OCI-LY7 (cell line): ENCODE measurements at regions not wholly inside any gene's neighbourhood (a gene's known extent, or its start where the extent isn't known, plus 50 kb on each side); places are given as distances from the start of the nearest gene placed in this dataset.

Experiments
- BruUV-seq: library from RNA; stranded (reverse); fragments of 400-500 nt; replicated peaks from 2 replicates; lab custom pipeline; 2021; lab: Mats Ljungman, UMichigan
- CTCF ChIA-PET: fragments of 300-600 bp; sonication (Branson Sonifier 250); formaldehyde crosslinking; loops from one replicate; lab custom pipeline; 2022; ENCODE audit warnings: antibody characterized with exemption; ENCODE audit not compliant: unreplicated experiment; lab: Charles Lee
- POLR2A ChIA-PET: fragments of 300-600 bp; sonication (Branson Sonifier 250); formaldehyde crosslinking; loops from one replicate; lab custom pipeline; 2022; ENCODE audit warnings: antibody characterized with exemption; lab: Charles Lee
- DNase-seq: peaks from one replicate; pipeline ENCODE4 v3.0.0-alpha.2; 2015; ENCODE audit warnings: low spot score
- H2AFZ ChIP-seq: fragments of 200-600 bp; sonication (generic), shearing (Covaris generic); 2 replicates; pipeline ENCODE4 v1.6.1; 2014; ENCODE audit warnings: mild to moderate bottlenecking, antibody characterized with exemption, low read length, moderate library complexity
- H3K27ac ChIP-seq: fragments of 200-600 bp; sonication (generic); 2 replicates; pipeline ENCODE4 v1.5.1; 2014; ENCODE audit warnings: mixed run types, low read depth, mild to moderate bottlenecking, moderate library complexity, low read length, inconsistent platforms; ENCODE audit not compliant: poor library complexity, severe bottlenecking
- H3K36me3 ChIP-seq: fragments of 200-600 bp; sonication (generic); 2 replicates; pipeline ENCODE4 v1.6.1; 2014; ENCODE audit warnings: mild to moderate bottlenecking, antibody characterized with exemption, low read length, moderate library complexity, mixed read lengths; ENCODE audit not compliant: insufficient read depth
- H3K4me1 ChIP-seq: fragments of 200-600 bp; sonication (generic); 2 replicates; pipeline ENCODE4 v1.5.1; 2014; ENCODE audit warnings: mild to moderate bottlenecking, low read length; ENCODE audit not compliant: insufficient read depth, poor library complexity, severe bottlenecking
- H3K4me2 ChIP-seq: fragments of 200-600 bp; sonication (generic); 2 replicates; pipeline ENCODE4 v1.6.1; 2014; ENCODE audit warnings: mild to moderate bottlenecking, low read length
- H3K4me3 ChIP-seq: fragments of 200-600 bp; sonication (generic); 2 replicates; pipeline ENCODE4 v1.5.1; 2014; ENCODE audit warnings: mild to moderate bottlenecking, low read depth, low read length; ENCODE audit not compliant: poor library complexity, severe bottlenecking
- H3K79me2 ChIP-seq: fragments of 200-600 bp; sonication (generic); 2 replicates; pipeline ENCODE4 v1.6.1; 2016; ENCODE audit warnings: low read depth, mild to moderate bottlenecking, low read length, moderate library complexity, mixed read lengths; ENCODE audit not compliant: insufficient read depth
- H3K9me2 ChIP-seq: fragments of 200-600 bp; sonication (generic); 2 replicates; pipeline ENCODE4 v1.6.1; 2016; ENCODE audit warnings: mild to moderate bottlenecking, low read length, mixed read lengths; ENCODE audit not compliant: insufficient read depth
- H3K9me3 ChIP-seq: fragments of 200-600 bp; sonication (generic); 2 replicates; pipeline ENCODE4 v1.6.1; 2014; ENCODE audit warnings: mild to moderate bottlenecking, mixed run types, low read length, mixed read lengths
- H4K20me1 ChIP-seq: fragments of 200-600 bp; sonication (generic); 2 replicates; pipeline ENCODE4 v1.6.1; 2014; ENCODE audit warnings: mild to moderate bottlenecking, antibody characterized with exemption, low read length, moderate library complexity, mixed read lengths; ENCODE audit not compliant: insufficient read depth
- EZH2phosphoT487 ChIP-seq: fragments of 200-600 bp; sonication (generic); IDR thresholded peaks from 2 replicates; pipeline ENCODE4 v1.6.1; 2018; ENCODE audit warnings: low read depth, borderline replicate concordance, mild to moderate bottlenecking, mixed run types, antibody characterized with exemption, low read length, moderate library complexity, mixed read lengths
- intact Hi-C: fragments of 100-400 bp; cut with micrococcal nuclease; formaldehyde crosslinking; loops from one replicate; pipeline ENCODE4 v1.10.0; 2022; ENCODE audit not compliant: unreplicated experiment
- TF ChIP-seq, protein P1 (sequence below): fragments of 200-600 bp; sonication (generic); conservative IDR thresholded peaks from 2 replicates; pipeline ENCODE4 v1.5.1; 2014; ENCODE audit warnings: mild to moderate bottlenecking, antibody characterized with exemption, low read length, moderate library complexity, mixed read lengths

DNA sequence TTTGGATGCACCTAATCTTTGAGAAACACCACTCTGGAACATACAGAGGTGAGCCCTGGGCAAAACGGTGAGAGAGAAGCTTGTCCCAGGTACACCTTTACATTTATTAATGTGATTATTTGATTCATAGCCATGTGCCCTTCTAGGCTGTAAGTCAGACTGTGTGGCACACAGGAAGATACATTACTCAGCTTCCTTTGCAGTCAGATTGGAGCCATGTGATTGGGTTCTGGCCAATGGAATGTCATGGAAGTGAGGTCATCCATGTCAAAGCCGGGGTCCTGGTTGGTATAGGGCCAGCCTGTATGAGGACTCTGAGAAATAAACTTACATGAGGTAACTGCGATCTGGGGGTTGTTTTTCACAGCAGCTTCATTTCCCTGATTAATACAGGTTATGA lies 106.8 kb upstream of the CD180 start:
- ChIA-PET CTCF (no interaction called here), POLR2A (no interaction called here)
- H3K4me3 ChIP-seq = no peak overlapping the region
- TF ChIP-seq, protein P1, sequence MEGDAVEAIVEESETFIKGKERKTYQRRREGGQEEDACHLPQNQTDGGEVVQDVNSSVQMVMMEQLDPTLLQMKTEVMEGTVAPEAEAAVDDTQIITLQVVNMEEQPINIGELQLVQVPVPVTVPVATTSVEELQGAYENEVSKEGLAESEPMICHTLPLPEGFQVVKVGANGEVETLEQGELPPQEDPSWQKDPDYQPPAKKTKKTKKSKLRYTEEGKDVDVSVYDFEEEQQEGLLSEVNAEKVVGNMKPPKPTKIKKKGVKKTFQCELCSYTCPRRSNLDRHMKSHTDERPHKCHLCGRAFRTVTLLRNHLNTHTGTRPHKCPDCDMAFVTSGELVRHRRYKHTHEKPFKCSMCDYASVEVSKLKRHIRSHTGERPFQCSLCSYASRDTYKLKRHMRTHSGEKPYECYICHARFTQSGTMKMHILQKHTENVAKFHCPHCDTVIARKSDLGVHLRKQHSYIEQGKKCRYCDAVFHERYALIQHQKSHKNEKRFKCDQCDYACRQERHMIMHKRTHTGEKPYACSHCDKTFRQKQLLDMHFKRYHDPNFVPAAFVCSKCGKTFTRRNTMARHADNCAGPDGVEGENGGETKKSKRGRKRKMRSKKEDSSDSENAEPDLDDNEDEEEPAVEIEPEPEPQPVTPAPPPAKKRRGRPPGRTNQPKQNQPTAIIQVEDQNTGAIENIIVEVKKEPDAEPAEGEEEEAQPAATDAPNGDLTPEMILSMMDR = no peak
- no peak for TF ChIP-seq EZH2phosphoT487
- no peak for DNase-seq
- H2AFZ ChIP-seq = no peak overlapping the region
- no peaks in the 10 kb centered on the region for H3K36me3 ChIP-seq
- H3K9me2 ChIP-seq = no peaks in the 10 kb centered on the region
- no peaks in the 10 kb centered on the region for H4K20me1 ChIP-seq
- H3K27ac ChIP-seq = no peak overlapping the region
- no peaks in the 10 kb centered on the region for H3K79me2 ChIP-seq
- intact Hi-C loops = no loop called here
- no TSS peak for BruUV-seq
- H3K4me1 ChIP-seq = no peaks in the 10 kb centered on the region
- no peaks in the 10 kb centered on the region for H3K9me3 ChIP-seq
- H3K4me2 ChIP-seq = no peak overlapping the region

DNA sequence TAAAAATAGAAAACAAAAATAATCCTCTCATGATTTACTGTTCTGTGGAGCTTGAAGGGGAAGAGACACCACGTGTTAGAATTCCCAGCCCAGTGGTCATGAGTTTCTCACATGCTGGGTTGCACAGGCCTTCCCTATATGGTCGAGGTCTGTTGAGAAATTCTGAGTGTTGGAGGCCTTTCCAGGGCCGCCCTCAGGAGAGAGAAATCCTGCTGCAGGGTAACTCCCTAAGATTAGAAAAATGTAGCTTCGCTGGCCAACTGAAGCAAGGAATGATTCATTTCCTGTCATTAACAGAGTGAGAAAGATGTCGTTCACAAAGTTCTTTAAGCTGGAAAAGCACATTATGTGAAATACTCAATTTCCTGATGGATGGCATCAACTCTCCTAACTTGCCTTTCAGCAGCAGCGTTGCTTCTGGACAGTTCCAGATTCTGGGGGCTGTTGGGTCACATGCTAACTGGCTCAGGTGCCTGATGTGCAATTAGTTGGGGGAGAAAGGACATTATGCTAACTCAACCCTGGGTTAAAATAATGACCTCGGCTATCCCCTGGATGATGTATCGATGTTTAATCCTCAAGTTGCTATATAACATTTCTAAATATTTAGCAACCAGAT lies 104.8 kb upstream of the CD180 start:
- POLR2A ChIA-PET = interaction anchor here (0.6 to 1.1 kb wide), 3 partner anchors 13 to 904 kb away, joined by 3 to 6 read pairs (median 4); no protein-coding TSS in a partner anchor
- Histone ChIP-seq H3K9me3 (no peaks in the 10 kb centered on the region), H3K27ac (no peak overlapping the region), H3K79me2 (no peaks in the 10 kb centered on the region), H3K9me2 (no peaks in the 10 kb centered on the region), H3K4me3 (no peak overlapping the region), H3K4me2 (no peak overlapping the region), H4K20me1 (no peaks in the 10 kb centered on the region), H2AFZ (no peak overlapping the region), H3K36me3 (no peaks in the 10 kb centered on the region), H3K4me1 (no peaks in the 10 kb centered on the region)
- no peak for DNase-seq
- no peak for TF ChIP-seq EZH2phosphoT487
- TF ChIP-seq, protein P1 = no peak
- intact Hi-C loops = no loop called here
- CTCF ChIA-PET = no interaction called here
- BruUV-seq = no TSS peak

DNA sequence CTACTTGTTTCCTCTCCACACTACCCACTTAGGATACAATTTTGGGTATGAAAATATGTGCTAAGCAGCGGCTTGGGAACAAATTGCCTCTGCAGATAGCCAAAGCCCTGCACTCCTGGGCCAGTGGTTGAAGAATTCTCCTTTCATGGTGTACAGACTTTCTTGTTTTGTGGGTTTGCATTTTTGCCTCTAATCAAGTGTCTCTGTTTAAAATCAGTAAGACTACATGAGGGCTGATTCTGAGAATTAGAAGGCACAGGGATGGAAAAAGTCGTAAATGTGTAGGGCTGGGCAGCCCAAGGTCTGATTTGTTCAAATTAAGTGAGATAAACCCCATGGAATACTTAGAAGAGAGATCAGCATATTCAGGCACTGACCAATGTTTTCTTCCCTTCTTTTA lies 103.7 kb upstream of the CD180 start:
- intact Hi-C loops = no loop called here
- H3K9me2 ChIP-seq = no peaks in the 10 kb centered on the region
- H3K27ac ChIP-seq = no peak overlapping the region
- H3K36me3 ChIP-seq = no peaks in the 10 kb centered on the region
- H3K4me1 ChIP-seq = no peaks in the 10 kb centered on the region
- no peaks in the 10 kb centered on the region for H3K79me2 ChIP-seq
- DNase-seq = no peak
- no peaks in the 10 kb centered on the region for H3K9me3 ChIP-seq
- TF ChIP-seq, protein P1 = no peak
- TF ChIP-seq EZH2phosphoT487 = no peak
- no peak overlapping the region for H2AFZ ChIP-seq
- H4K20me1 ChIP-seq = no peaks in the 10 kb centered on the region
- ChIA-PET POLR2A (interaction anchor here (0.7 kb wide), 1 partner anchor 905 kb away, joined by 3 read pairs; no protein-coding TSS in a partner anchor), CTCF (no interaction called here)
- no peak overlapping the region for H3K4me3 ChIP-seq
- BruUV-seq = no TSS peak
- H3K4me2 ChIP-seq = no peak overlapping the region
